Activated effector memory CD4-positive, alpha-beta T cell treated with Interleukin-2 at 50 U/mL for 16 hours (primary cell): ENCODE measurements at regions not wholly inside any gene's neighbourhood (a gene's known extent, or its start where the extent isn't known, plus 50 kb on each side); places are given as distances from the start of the nearest gene placed in this dataset.
"Not testable (repeated sequence)": the region's sequence is repeated elsewhere in the genome, so short reads cannot be mapped to it uniquely, and the experiment has no call there.

ENCODE experiments used
- DNase-seq: peaks from one replicate; pipeline ENCODE4 v3.0.0-alpha.2; 2020

GRCh38 chr6:17012421-17013225 lies 89.2 kb upstream of the STMND1 start:
- no peak for DNase-seq

DNA sequence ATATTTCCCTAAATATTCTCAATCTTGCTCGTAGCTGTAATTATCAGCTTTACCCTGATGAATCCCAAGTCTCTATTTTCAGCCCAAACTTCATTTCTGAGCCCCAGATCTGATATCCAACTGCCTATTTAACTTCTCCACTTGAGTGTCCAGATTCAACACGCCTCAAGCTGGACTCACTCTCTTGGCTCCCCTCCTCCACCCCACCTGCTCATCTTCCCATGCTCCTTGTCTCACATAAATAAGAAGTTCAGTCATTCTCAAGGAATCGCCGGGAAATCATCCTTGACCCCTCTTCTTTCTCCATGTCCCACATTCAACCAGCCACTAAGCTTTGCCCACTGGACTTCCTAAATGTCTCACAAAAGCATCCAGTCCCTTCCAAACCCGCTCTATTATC lies 89.9 kb upstream of the STMND1 start:
- no peak for DNase-seq

DNA sequence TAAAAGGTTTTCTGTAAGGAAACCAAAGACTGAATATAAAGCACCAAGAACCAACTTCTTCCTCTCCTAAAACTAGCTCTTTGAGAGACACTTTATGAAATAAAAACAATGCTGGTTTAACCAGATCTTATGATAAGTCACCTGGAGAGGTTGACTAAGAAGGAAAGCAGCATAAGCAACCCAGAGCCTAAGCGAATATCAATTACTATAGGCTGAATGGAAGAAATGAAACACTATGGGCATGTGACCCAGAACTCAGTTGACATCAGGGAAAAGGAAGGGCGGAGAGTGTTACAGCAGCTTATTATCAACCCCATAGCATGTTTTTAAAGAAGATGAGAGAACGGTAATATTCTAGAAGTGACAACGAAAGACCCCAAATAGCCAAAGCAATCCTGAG lies 94.1 kb upstream of the STMND1 start:
- no peak for DNase-seq

DNA sequence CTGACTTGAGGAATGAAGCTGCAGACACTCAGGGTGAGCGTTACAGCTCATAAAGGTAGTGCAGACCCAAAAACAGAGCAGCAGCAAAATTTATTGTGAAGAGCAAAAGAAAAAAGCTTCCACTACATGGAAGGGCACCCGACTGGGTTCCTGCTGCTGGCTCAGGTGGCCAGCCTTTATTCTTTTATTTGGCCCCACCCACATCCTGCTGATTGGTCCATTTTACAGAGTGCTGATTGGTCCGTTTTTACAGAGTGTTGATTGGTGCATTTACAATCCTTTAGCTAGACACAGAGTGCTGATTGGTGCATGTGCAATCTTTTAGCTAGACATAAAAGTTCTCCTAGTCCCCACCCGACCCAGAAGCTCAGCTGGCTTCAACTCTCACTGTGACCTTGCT lies 95.3 kb upstream of the STMND1 start:
- DNase-seq = no peak

- no peak for DNase-seq
Observed at GRCh38 chr6:17004269-17004668, 97.6 kb upstream of the STMND1 start.

DNA sequence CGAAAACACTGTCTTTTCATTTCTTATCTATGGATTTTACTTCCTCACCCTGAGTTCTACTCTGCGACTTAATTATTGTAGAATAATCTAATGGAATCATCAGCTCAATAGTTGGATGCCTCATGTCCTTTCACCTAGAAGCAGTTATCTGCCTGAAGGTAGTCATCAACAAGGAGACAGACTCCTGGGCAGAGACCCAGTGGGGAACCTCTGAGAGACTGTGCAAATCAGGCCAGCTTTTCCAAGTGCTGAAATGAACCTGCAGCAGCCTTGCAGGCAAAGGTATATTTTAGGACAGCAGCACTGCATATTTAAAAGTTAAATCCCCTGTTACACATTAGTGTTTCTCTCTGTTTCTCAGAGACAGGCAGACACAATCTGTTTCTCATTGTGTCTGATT lies 99.7 kb upstream of the STMND1 start:
- no peak for DNase-seq

DNA sequence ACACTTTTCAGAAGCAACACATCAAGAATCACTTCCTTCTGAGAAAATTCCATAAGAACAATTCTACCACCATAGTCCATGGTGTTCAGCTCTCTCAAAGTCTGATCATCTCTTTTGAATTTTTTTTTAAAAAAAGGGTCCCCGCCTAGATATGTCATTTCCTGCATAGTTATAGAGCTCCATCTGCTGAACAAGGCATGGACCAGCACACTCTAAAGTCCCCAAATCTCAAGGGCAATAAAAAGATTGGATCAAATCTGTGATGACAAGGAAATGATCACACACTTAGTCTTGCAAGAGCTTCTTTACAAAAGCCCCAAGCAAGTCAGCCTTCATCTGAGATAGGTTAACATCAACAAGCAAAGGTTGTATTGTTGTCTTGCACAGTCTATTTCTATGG lies 100.7 kb upstream of the STMND1 start:
- no peak for DNase-seq

- DNase-seq = no peak
Observed at GRCh38 chr6:16999491-17000436, 102.1 kb upstream of the STMND1 start.

DNA sequence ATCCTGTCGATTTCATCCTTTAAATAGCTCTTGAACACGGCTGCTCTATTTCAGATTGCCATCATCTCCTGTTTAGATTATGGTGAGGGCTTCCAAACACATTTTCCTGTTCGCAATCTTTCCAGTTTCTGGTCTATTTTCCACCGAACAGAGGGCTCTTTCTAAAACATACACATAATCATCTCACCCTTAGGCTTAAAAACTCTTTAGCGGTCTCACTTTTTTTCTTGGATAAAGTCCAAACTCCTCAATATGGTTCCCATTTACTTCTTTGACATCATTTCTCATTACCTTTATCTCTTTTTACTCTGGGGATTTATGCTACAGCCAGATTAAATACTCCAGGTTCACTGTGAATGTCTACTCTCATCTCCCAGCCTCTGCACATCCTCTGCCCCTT lies 103.4 kb upstream of the STMND1 start:
- DNase-seq = no peak

- DNase-seq = no peak
Observed at GRCh38 chr6:16995511-16996250, 106.2 kb upstream of the STMND1 start.

GRCh38 chr6:16993396-16993795 lies 108.5 kb upstream of the STMND1 start:
- no peak for DNase-seq

- no peak for DNase-seq
Observed at GRCh38 chr6:16991981-16992629, 109.7 kb upstream of the STMND1 start.

- DNase-seq = not testable (repeated sequence)
Observed at GRCh38 chr6:16989976-16990375, 111.9 kb upstream of the STMND1 start.

DNA sequence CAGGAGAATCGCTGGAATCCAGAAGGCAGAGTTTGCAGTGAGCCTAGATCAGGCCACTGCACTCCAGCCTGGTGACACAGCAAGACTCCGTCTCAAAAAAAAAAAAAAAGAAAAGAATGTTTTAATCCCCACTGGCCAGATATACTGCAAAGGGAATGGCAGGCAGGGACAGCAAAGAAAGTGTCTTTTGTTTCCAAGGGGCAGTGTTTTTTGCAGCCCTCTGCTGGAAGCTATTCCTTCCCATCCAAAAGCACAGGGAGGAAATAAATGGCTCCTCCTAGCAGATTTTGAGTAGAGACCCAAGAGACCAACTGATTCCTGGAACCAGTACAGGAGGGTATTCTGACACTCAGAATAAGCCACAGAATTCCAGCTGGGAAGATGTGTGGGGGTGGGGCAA lies 112.5 kb upstream of the STMND1 start:
- DNase-seq = no peak

DNA sequence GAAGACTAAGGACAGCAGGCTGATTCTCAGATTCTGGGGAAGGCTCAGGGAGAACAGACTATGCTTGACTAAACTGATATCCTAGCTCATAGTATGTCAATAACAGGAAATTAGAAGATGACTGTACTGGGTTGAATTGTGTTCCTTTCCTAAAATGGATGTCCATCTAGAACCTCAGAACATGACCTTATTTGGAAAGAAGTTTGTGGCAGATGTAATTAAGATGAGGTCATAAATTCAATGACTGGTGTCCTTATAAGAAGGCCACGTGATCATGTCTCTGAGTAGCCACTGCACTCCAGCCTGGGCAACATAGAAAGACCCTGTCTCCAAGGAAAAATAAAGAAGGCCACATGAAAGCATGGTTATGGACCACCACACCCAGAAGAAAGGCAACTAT lies 113.9 kb upstream of the STMND1 start:
- no peak for DNase-seq

- DNase-seq = no peak
Observed at GRCh38 chr6:16985513-16986284, 116.2 kb upstream of the STMND1 start.

DNA sequence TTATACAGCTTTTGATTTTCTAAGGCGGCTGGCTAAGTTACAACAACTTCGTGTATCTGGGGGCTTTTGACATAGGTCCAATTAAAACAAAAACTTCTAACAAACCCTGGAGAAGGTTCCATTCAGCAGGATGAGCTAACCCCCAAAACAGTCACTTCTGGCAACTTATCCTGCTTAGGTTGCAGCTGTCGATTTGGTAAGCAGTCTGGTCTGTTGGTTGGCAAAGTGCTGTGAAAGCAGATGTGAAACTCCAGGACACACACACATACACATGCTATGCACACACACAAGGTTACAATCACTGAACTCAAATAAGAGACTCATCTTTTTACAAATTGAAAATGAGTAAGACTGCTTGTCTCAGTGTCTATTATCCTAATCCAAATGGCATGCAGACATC lies 119.0 kb upstream of the STMND1 start:
- DNase-seq = no peak

DNA sequence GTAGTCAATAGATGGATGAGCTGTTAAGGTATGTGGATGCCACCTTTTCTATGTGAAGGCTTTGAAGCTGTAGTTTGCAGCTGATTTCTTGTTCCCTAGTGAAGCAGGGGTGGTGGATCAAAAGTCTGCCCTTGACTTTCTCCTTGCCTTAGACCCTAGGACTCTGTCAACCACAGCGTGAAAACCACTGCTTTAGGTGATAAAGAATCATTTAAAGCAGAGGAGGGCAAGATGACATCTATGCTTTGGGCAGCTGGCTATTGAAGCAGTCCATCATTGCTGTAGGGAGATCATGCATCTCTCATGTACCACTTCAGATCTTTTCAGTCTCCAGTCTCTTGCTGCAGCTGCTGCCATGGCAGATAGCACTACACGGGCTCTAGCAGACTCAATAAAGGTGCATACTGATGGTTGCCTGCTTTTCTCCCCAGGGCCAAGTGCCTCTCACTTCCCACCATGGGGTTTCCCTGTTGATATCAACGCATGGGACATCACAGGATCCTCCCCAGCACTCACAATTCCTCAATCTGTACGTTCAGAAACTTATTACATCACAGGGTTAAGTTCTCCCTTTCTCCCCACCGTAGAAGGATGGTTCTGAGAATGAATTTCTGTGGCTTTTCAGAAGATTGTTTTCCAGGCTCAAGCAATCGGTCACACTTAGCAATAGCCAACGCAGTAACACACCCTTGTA lies 122.0 kb upstream of the STMND1 start:
- DNase-seq = no peak

DNA sequence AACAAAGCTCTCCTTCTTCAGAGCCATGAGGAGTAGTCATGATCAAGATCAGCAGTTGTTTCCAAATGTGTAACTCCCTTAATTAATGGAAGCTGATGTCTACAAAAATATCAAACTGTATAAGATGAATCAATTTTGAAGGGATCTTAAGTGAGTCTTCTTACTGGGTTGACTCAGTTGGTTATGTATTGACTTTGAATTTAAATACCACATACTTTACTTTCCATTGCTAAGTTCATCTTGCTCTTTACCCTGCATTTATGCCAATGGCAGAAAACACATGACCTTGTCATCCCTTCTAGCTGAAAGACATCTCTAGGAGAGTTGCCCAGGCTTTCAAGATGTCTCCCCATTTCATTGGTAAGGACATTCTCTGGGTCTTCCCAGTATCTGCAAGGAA lies 123.2 kb upstream of the STMND1 start:
- no peak for DNase-seq

GRCh38 chr6:16976385-16977183 lies 125.3 kb upstream of the STMND1 start:
- DNase-seq = no peak
